ENCODE measurements at regions not wholly inside any gene's neighbourhood (a gene's known extent, or its start where the extent isn't known, plus 50 kb on each side); places are given as distances from the start of the nearest gene placed in this dataset.

DNA sequence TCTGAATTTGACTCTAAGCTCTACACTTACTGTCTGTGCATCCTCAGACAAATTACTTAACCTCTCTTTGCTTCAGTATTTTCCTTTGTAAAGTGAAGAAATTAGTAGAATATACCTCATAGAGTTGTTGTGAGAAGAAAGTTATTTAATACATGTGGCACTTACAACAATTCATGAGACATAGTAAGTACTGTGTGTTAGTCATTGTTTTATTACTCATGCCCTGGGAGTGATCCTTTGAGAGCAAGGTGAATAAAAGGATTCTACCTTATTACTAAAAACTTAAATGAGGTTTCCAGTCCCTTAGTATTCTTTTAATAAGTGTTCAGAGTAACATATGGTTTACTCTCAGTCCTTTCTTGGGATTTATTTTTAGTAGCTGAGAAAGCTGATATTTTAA, 233.6 kb upstream of the MAP3K7 start:
- no peak overlapping the region for H3K4me3 ChIP-seq
- no peak for FAIRE-seq
- no peak for DNase-seq (ENCODE audit: low read depth in 1 of 2, low spot score in 1 of 2)
- no peaks in the 10 kb centered on the region for H3K9me3 ChIP-seq
- H3K4me1 ChIP-seq = no peaks in the 10 kb centered on the region
- H3K4me2 ChIP-seq = no peak overlapping the region
- H3K27ac ChIP-seq = no peak overlapping the region
- TF ChIP-seq CBX8 (IDR thresholded peaks at IDR 0.05) (no peak), JUN (IDR thresholded peaks at IDR 0.05) (no peak), BCL3 (IDR thresholded peaks at IDR 0.05) (no peak), NR3C1 (IDR thresholded peaks at IDR 0.05) (no peak), RFX5 (IDR thresholded peaks at IDR 0.05) (no peak), POLR2AphosphoS2 (conservative IDR thresholded peaks at IDR 0.05; ENCODE audit: low read length) (no peak), FOSB (CRISPR knock-in tag; IDR thresholded peaks at IDR 0.05) (no peak)
- TF ChIP-seq, protein P1, sequence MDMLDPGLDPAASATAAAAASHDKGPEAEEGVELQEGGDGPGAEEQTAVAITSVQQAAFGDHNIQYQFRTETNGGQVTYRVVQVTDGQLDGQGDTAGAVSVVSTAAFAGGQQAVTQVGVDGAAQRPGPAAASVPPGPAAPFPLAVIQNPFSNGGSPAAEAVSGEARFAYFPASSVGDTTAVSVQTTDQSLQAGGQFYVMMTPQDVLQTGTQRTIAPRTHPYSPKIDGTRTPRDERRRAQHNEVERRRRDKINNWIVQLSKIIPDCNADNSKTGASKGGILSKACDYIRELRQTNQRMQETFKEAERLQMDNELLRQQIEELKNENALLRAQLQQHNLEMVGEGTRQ (IDR thresholded peaks at IDR 0.05) = no peak
- CTCF ChIA-PET = no interaction called here
- no peak for ATAC-seq
- POLR2A ChIA-PET = no interaction called here

GRCh38 chr6:90819483-90819882, 232.6 kb upstream of the MAP3K7 start:
- Histone ChIP-seq H3K4me1 (no peaks in the 10 kb centered on the region), H3K4me2 (no peak overlapping the region), H3K9me3 (no peaks in the 10 kb centered on the region), H3K4me3 (no peak overlapping the region), H3K27ac (no peak overlapping the region)
- WGBS (ENCODE audit: missing lambda C conversion rate) = 13% methylated on average over 4 of the region's 4 CpGs
- DNase-seq (ENCODE audit: low read depth in 1 of 2, low spot score in 1 of 2) = no peak
- ChIA-PET POLR2A (no interaction called here), CTCF (no interaction called here)
- TF ChIP-seq, protein P2, sequence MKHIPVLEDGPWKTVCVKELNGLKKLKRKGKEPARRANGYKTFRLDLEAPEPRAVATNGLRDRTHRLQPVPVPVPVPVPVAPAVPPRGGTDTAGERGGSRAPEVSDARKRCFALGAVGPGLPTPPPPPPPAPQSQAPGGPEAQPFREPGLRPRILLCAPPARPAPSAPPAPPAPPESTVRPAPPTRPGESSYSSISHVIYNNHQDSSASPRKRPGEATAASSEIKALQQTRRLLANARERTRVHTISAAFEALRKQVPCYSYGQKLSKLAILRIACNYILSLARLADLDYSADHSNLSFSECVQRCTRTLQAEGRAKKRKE (CRISPR knock-in tag; IDR thresholded peaks at IDR 0.05; ENCODE audit: low read depth) = no peak
- no peak for TF ChIP-seq SMC3 (IDR thresholded peaks at IDR 0.05)
- TF ChIP-seq TP53 (CRISPR knock-in tag; IDR thresholded peaks at IDR 0.05) = no peak
- no peak for FAIRE-seq
- ATAC-seq = no peak

- FAIRE-seq = no peak
- DNase-seq (ENCODE audit: low read depth in 1 of 2, low spot score in 1 of 2) = no peak
- no peak overlapping the region for H3K27ac ChIP-seq
- no peaks in the 10 kb centered on the region for H3K9me3 ChIP-seq
- no peaks in the 10 kb centered on the region for H3K4me1 ChIP-seq
- TF ChIP-seq, protein P3, sequence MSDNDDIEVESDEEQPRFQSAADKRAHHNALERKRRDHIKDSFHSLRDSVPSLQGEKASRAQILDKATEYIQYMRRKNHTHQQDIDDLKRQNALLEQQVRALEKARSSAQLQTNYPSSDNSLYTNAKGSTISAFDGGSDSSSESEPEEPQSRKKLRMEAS (IDR thresholded peaks at IDR 0.05) = no peak
- no peak for TF ChIP-seq PBX3 (IDR thresholded peaks at IDR 0.05)
- TF ChIP-seq CTCF (IDR thresholded peaks at IDR 0.05) = no peak
- TF ChIP-seq BHLHE40 (IDR thresholded peaks at IDR 0.05; ENCODE audit: low read depth, low read length) = no peak
- ChIA-PET POLR2A (no interaction called here), CTCF (no interaction called here)
- no peak for ATAC-seq
- no peak overlapping the region for H3K4me3 ChIP-seq
- no peak overlapping the region for H3K4me2 ChIP-seq
Observed at GRCh38 chr6:90818163-90818562, 231.3 kb upstream of the MAP3K7 start.

DNA sequence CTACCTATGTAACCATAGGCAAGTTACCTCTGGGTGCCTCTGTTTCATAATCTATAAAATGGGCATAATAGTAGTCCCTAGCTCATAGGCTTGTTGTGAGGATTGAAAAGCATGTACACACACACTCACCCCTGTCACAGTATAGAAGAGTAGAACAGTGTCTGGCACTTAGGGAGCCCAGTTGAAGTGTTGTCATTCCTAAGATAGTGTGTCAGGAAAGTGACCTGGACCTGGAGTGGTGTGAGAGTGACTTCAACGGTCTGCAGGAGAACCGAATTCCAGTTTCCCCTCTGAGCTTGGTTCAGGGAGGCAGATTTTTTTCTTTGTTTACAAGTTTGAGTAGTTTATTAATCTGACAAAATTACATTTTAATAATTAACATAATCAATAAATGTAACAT, 229.9 kb upstream of the MAP3K7 start:
- no peak overlapping the region for H3K4me3 ChIP-seq
- FAIRE-seq = no peak
- TF ChIP-seq NR3C1 (IDR thresholded peaks at IDR 0.05) = no peak
- H3K9me3 ChIP-seq = no peaks in the 10 kb centered on the region
- POLR2A ChIA-PET = no interaction called here
- WGBS (ENCODE audit: missing lambda C conversion rate) = 0% methylated on average over 2 of the region's 2 CpGs
- H3K4me2 ChIP-seq = no peak overlapping the region
- no peak for DNase-seq (ENCODE audit: low read depth in 1 of 2, low spot score in 1 of 2)
- H3K4me1 ChIP-seq = no peaks in the 10 kb centered on the region
- no peak for ATAC-seq
- CTCF ChIA-PET = no interaction called here
- no peak overlapping the region for H3K27ac ChIP-seq
